ENCODE measurements at regions not wholly inside any gene's neighbourhood (a gene's known extent, or its start where the extent isn't known, plus 50 kb on each side); places are given as distances from the start of the nearest gene placed in this dataset.
"Not testable (repeated sequence)": the region's sequence is repeated elsewhere in the genome, so short reads cannot be mapped to it uniquely, and the experiment has no call there.

DNA sequence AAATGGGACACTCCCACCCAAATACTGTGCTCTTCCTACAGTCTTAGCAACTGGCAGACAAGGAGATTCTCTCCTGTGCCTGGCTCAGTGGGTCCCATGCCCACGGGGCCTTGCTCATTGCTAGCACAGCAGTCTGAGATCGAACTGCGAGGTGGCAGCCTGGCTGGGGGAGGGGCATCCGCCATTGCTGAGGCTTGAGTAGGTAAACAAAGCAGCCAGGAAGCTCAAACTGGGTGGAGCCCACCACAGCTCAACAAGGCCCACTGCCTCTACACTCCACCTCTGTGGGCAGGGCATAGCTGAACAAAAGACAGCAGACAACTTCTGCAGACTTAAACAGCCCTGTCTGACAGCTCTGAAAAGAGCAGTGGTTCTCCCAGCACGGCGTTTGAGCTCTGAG, 174.8 kb downstream of the COL12A1 start:
- not testable (repeated sequence) for H3K9ac ChIP-seq (ENCODE audit: low read depth, low read length); H3K4me2 ChIP-seq (ENCODE audit: low read length); H3K9me3 ChIP-seq (replicated peaks; ENCODE audit: low read length); H3K4me1 ChIP-seq (ENCODE audit: control insufficient read depth, insufficient read depth, low read length); H3K36me3 ChIP-seq (ENCODE audit: insufficient read depth, low read length); H3K27me3 ChIP-seq (ENCODE audit: control insufficient read depth, insufficient read depth, low read length); H3K4me3 ChIP-seq (ENCODE audit: low read length)

DNA sequence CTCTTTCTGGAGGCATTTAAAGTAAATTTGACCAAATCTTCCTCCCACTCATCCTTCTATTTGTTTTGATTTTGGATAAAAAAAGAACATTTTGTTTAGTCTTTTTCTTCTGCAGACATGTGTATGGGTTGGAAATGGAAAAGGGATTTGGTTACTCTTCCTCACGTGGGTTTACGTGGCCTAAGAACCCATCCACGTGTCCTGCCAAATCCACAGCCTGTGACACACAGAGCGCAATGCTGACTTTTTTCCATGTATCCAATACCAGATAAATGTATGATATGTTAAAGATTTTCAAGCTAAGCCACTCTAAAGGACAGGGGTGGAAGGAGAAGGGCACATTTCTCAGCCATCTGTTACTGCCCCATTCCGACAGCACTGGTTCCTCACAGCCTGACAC, 176.5 kb downstream of the COL12A1 start:
- Histone ChIP-seq H3K9ac (ENCODE audit: low read depth, low read length) (no peak overlapping the region), H3K4me3 (ENCODE audit: low read length) (no peak overlapping the region), H3K27me3 (ENCODE audit: control insufficient read depth, insufficient read depth, low read length) (no peaks in the 10 kb centered on the region), H3K9me3 (replicated peaks; ENCODE audit: low read length) (no peaks in the 10 kb centered on the region), H3K4me2 (ENCODE audit: low read length) (no peak overlapping the region), H3K36me3 (ENCODE audit: insufficient read depth, low read length) (no peaks in the 10 kb centered on the region), H3K4me1 (ENCODE audit: control insufficient read depth, insufficient read depth, low read length) (peaks cover 3% of the 10 kb centered on the region)

DNA sequence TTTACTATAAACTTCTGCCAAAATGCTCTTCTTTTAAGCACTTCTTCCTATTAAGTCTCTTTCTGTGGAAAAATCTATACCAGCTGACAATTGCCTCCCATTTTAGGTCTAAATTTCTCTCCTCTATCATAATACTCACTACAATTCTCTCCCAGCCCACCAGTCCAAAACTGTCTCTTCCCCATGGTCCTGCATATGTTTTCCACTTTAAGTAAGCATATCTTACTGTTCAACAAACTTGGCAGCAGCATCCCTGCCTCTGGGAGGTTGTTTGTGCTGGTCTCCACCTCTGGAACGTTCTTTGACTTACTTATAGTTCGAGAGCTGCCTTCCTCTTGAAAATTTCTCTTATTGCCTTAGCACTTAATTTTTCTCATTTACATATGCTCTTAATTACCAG, 180.5 kb downstream of the COL12A1 start:
- H3K9me3 ChIP-seq (replicated peaks; ENCODE audit: low read length): no peaks in the 10 kb centered on the region
- no peaks in the 10 kb centered on the region for H3K27me3 ChIP-seq (ENCODE audit: control insufficient read depth, insufficient read depth, low read length)
- no peak overlapping the region for H3K4me3 ChIP-seq (ENCODE audit: low read length)
- H3K4me1 ChIP-seq (ENCODE audit: control insufficient read depth, insufficient read depth, low read length): peaks cover 14% of the 10 kb centered on the region
- no peaks in the 10 kb centered on the region for H3K36me3 ChIP-seq (ENCODE audit: insufficient read depth, low read length)
- no peak overlapping the region for H3K9ac ChIP-seq (ENCODE audit: low read depth, low read length)
- no peak overlapping the region for H3K4me2 ChIP-seq (ENCODE audit: low read length)

DNA sequence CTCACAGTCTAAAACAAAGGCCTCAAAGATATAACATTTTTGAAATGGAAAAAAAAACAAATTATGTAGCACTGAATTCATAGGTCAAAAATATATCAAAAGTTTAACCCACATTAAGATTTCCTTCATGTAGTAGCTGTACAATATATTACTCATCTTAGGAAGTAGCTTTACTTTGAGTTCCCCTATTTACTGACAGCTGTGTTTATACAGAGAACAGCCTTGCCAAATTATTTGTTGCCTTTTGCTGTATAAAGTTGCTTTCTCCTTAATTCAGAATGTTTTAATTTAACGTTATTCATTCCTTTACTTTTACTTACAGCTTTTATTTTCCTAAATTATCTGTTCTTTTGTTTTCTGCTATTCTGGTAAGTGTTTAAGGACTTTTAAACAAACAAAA, 181.0 kb downstream of the COL12A1 start:
- Histone ChIP-seq H3K4me3 (ENCODE audit: low read length) (no peak overlapping the region), H3K4me2 (ENCODE audit: low read length) (no peak overlapping the region), H3K4me1 (ENCODE audit: control insufficient read depth, insufficient read depth, low read length) (peaks cover 14% of the 10 kb centered on the region), H3K9ac (ENCODE audit: low read depth, low read length) (no peak overlapping the region), H3K27me3 (ENCODE audit: control insufficient read depth, insufficient read depth, low read length) (no peaks in the 10 kb centered on the region), H3K36me3 (ENCODE audit: insufficient read depth, low read length) (no peaks in the 10 kb centered on the region), H3K9me3 (replicated peaks; ENCODE audit: low read length) (no peaks in the 10 kb centered on the region)

DNA sequence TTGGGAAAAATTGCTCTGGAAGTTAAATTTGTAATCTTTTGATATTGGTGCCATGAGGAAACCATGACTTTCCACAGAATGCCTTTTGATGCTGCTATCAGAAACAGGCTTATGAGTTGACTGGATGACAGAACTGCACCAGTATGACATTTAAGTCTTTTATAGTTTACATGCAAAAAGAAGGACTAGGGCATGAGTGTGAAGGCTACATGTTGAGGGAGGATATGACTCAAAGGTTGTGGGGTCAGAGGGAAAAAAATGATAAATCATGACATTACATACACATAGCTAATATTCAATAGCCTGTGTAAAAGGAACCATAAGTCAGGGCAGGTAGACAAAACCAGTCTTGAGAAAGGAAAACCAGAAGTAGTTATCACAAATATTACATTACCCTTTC, 182.2 kb downstream of the COL12A1 start:
- Histone ChIP-seq H3K27me3 (ENCODE audit: control insufficient read depth, insufficient read depth, low read length) (no peaks in the 10 kb centered on the region), H3K4me2 (ENCODE audit: low read length) (no peak overlapping the region), H3K36me3 (ENCODE audit: insufficient read depth, low read length) (no peaks in the 10 kb centered on the region), H3K4me3 (ENCODE audit: low read length) (no peak overlapping the region), H3K9me3 (replicated peaks; ENCODE audit: low read length) (no peaks in the 10 kb centered on the region), H3K9ac (ENCODE audit: low read depth, low read length) (no peak overlapping the region), H3K4me1 (ENCODE audit: control insufficient read depth, insufficient read depth, low read length) (peaks cover 14% of the 10 kb centered on the region)

DNA sequence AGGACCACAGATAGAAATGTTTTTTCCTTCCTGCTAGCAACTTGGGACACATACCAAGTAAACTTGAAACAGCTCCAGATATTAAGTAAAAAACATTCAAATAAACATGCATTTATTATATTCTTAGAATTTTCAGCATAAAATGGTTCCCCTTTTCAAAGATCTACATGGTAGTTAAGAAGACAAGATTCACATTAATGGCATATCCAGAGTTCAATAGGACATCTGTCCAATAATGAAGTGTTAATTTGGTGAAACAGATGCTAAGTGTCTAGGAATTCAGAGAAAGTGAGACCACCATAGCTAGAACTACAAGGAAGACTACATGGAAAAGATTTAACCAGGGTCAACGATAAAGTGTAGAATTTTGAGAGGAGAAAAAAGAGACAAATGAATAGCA, 184.9 kb downstream of the COL12A1 start:
- H3K4me2 ChIP-seq (ENCODE audit: low read length): no peak overlapping the region
- no peak overlapping the region for H3K4me3 ChIP-seq (ENCODE audit: low read length)
- H3K9me3 ChIP-seq (replicated peaks; ENCODE audit: low read length): no peaks in the 10 kb centered on the region
- no peaks in the 10 kb centered on the region for H3K36me3 ChIP-seq (ENCODE audit: insufficient read depth, low read length)
- H3K9ac ChIP-seq (ENCODE audit: low read depth, low read length): no peak overlapping the region
- H3K27me3 ChIP-seq (ENCODE audit: control insufficient read depth, insufficient read depth, low read length): no peaks in the 10 kb centered on the region
- H3K4me1 ChIP-seq (ENCODE audit: control insufficient read depth, insufficient read depth, low read length): peaks cover 14% of the 10 kb centered on the region

DNA sequence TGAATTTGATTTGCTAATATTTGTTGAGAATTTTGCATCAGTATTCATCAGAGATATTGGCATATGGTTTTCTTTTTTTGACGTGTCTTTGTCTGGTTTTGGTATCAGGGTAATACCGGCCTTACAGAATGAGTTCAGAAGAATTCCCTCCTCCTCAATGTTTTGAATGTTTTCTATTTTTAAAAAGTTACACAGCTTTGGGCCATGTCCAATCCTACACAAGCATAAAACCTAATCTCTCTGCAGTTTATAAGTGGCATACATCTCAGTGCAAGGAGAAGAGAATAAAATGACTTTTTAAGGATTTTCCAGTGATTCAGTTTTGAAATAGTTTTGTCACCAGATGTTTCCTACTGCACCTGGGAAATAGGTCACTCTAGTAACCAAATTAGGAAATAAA, 185.5 kb downstream of the COL12A1 start:
- Histone ChIP-seq H3K9ac (ENCODE audit: low read depth, low read length) (no peak overlapping the region), H3K4me2 (ENCODE audit: low read length) (no peak overlapping the region), H3K4me3 (ENCODE audit: low read length) (no peak overlapping the region), H3K4me1 (ENCODE audit: control insufficient read depth, insufficient read depth, low read length) (peaks cover 14% of the 10 kb centered on the region), H3K27me3 (ENCODE audit: control insufficient read depth, insufficient read depth, low read length) (no peaks in the 10 kb centered on the region), H3K9me3 (replicated peaks; ENCODE audit: low read length) (no peaks in the 10 kb centered on the region), H3K36me3 (ENCODE audit: insufficient read depth, low read length) (no peaks in the 10 kb centered on the region)

DNA sequence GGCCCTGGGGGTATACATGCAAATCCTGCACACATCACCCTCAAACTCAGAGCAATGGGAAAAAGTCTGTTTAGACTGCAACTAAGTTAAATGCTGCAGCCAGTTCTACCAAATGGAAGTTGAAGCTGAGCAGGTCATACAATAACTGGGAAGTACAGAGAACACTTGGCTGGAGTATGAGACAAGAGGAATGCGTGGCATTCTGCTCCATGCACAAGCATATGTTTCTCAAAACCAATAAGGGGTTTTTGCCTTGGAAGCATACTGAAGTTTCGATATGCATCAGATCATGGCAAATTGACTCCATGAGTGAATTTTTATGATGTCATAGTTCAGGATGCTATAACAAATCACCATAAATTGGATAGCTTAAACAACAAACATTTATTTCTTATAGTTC, 193.8 kb downstream of the COL12A1 start:
- Histone ChIP-seq H3K36me3 (ENCODE audit: insufficient read depth, low read length) (no peaks in the 10 kb centered on the region), H3K9me3 (replicated peaks; ENCODE audit: low read length) (no peaks in the 10 kb centered on the region), H3K4me3 (ENCODE audit: low read length) (no peak overlapping the region), H3K9ac (ENCODE audit: low read depth, low read length) (no peak overlapping the region), H3K4me1 (ENCODE audit: control insufficient read depth, insufficient read depth, low read length) (no peaks in the 10 kb centered on the region), H3K27me3 (ENCODE audit: control insufficient read depth, insufficient read depth, low read length) (no peaks in the 10 kb centered on the region), H3K4me2 (ENCODE audit: low read length) (no peak overlapping the region)

DNA sequence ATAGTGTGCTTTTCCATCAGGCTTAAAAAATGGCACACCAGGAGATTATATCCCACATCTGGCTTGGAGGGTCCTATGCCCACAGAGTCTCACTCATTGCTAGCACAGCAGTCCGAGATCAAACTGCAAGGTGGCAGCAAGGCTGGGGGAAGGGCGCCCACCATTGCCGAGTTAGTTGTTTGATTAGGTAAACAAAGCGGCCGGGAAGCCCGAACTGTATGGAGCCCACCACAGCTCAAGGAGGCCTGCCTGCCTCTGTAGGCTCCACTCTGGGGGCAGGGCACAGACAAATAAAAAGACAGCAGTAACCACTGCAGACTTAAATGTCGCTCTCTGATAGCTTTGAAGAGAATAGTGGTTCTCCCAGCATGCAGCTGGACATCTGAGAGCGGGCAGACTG, 201.9 kb downstream of the COL12A1 start:
- not testable (repeated sequence) for H3K36me3 ChIP-seq (ENCODE audit: insufficient read depth, low read length); H3K27me3 ChIP-seq (ENCODE audit: control insufficient read depth, insufficient read depth, low read length); H3K4me3 ChIP-seq (ENCODE audit: low read length); H3K9me3 ChIP-seq (replicated peaks; ENCODE audit: low read length); H3K9ac ChIP-seq (ENCODE audit: low read depth, low read length); H3K4me1 ChIP-seq (ENCODE audit: control insufficient read depth, insufficient read depth, low read length); H3K4me2 ChIP-seq (ENCODE audit: low read length)

DNA sequence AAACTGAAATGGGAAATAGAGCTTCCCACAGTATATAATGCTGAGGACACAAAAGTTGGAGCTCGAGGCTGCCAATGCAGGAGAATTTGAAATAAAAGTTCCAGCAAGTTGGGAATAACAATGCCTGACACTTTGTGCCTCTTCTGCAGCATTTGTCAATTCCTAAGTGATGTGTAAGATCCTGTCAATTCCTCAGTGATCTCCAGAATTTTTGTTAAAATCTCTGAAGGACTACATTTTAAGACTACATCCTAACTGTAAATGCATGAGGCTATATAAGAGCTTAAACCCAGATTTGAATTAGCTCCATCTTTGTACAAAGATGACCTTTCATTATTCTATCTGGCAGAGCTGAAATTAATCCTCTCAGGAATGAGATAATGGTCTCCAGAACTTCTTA, 208.2 kb downstream of the COL12A1 start:
- Histone ChIP-seq H3K27me3 (ENCODE audit: control insufficient read depth, insufficient read depth, low read length) (no peaks in the 10 kb centered on the region), H3K4me2 (ENCODE audit: low read length) (no peak overlapping the region), H3K9ac (ENCODE audit: low read depth, low read length) (no peak overlapping the region), H3K4me3 (ENCODE audit: low read length) (no peak overlapping the region), H3K9me3 (replicated peaks; ENCODE audit: low read length) (no peaks in the 10 kb centered on the region), H3K4me1 (ENCODE audit: control insufficient read depth, insufficient read depth, low read length) (no peaks in the 10 kb centered on the region), H3K36me3 (ENCODE audit: insufficient read depth, low read length) (no peaks in the 10 kb centered on the region)

DNA sequence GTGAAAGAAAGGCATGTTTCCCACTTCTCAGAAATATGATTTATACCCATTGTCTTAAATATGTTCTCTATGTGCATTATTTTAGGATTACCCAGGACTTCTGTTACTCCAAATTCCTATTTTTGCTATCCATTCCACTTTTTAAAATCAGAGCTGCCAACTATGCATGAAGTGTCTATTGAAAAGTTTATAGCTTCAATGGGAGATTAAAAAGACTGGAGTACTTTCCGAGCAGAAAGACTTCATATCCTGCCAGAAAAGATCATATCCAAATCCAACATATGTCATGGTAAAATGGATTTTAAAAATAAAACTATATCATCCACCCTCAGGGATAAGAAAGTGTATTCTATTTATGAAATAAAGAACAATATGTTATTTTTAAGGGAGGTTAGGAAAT, 212.7 kb downstream of the COL12A1 start:
- H3K9ac ChIP-seq (ENCODE audit: low read depth, low read length): no peak overlapping the region
- H3K4me2 ChIP-seq (ENCODE audit: low read length): no peak overlapping the region
- no peaks in the 10 kb centered on the region for H3K9me3 ChIP-seq (replicated peaks; ENCODE audit: low read length)
- no peaks in the 10 kb centered on the region for H3K36me3 ChIP-seq (ENCODE audit: insufficient read depth, low read length)
- no peak overlapping the region for H3K4me3 ChIP-seq (ENCODE audit: low read length)
- no peaks in the 10 kb centered on the region for H3K27me3 ChIP-seq (ENCODE audit: control insufficient read depth, insufficient read depth, low read length)
- H3K4me1 ChIP-seq (ENCODE audit: control insufficient read depth, insufficient read depth, low read length): peaks cover 9% of the 10 kb centered on the region

DNA sequence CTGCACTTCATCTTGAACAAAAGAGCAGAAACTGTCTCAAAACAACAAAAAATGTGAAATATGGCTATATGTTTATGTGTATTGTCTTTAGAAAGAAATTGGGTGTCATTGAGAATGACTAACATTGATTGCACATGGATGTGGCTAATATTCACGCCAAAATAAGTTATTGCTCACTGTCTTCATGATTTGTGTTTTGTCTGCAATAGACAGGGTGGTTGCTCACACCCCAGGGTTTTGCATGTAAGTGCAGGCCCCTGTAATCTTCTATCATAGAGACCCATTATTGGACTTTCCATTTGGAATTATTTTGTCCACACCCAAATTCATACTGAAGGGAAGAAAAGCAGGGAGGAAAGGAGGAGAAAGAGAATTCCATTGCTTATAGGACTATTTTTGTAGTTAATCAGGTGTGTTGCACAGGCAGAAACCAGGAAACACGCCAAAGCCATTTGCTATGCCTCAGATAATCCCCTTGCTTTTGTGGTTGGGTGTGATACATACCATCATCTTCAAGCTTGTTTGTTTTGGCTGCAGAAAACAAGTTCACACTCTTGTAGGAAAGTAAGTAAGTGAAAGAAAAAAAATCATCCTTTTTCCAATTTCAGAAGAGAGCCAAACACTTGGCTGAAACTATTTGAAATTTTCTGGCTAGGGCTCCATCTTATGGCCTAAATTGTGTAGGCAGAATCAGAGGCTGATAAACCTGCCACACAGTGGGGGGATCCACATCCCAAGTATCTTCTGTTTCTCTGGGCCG, 214.1 kb downstream of the COL12A1 start:
- H3K9ac ChIP-seq (ENCODE audit: low read depth, low read length): no peak overlapping the region
- no peak overlapping the region for H3K4me3 ChIP-seq (ENCODE audit: low read length)
- no peaks in the 10 kb centered on the region for H3K27me3 ChIP-seq (ENCODE audit: control insufficient read depth, insufficient read depth, low read length)
- H3K4me2 ChIP-seq (ENCODE audit: low read length): no peak overlapping the region
- peaks cover 9% of the 10 kb centered on the region for H3K4me1 ChIP-seq (ENCODE audit: control insufficient read depth, insufficient read depth, low read length)
- H3K9me3 ChIP-seq (replicated peaks; ENCODE audit: low read length): no peaks in the 10 kb centered on the region
- H3K36me3 ChIP-seq (ENCODE audit: insufficient read depth, low read length): no peaks in the 10 kb centered on the region
